ENCODE measurements at regions not wholly inside any gene's neighbourhood (a gene's known extent, or its start where the extent isn't known, plus 50 kb on each side); places are given as distances from the start of the nearest gene placed in this dataset.

DNA sequence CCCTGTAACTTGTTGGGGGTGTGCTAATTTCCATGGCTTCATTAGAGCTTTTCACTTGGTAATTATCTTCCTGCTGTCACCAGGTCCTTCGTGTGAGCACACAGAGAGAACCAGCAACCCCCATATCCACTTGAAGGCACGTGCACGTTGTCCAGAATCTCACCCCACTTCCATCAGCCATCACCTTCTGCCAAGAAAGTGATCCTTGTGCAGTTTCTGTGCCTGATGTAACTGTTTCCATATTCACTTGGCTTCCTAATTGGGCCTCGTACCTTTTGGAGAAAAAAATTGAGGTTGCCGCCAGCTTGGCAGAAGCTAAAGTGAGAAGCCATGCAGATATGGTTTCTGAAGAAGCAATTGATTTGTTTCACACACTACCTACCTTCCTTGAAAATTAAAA, 153.7 kb upstream of the TSHZ2 start:
- no peak for DNase-seq (ENCODE audit: low read depth)

DNA sequence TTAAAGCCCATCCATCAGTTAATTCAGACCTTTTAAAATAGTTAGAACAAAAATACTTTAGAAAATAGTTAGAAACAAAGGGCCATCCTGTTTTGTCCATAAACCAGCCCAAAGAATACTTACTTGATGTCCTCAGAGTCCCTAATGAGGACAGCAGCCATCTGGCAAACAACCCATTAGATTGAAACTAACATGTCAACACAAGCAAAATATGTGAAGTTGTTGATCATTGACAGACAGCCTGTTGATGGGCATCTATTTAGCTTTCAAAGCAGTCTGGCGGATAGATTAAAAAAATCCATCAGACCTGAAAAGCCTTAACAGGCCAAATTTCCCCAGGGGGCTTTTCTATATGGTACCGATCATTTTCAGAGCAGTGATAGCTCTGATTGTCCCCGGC, 154.2 kb upstream of the TSHZ2 start:
- no peak for DNase-seq (ENCODE audit: low read depth)

DNA sequence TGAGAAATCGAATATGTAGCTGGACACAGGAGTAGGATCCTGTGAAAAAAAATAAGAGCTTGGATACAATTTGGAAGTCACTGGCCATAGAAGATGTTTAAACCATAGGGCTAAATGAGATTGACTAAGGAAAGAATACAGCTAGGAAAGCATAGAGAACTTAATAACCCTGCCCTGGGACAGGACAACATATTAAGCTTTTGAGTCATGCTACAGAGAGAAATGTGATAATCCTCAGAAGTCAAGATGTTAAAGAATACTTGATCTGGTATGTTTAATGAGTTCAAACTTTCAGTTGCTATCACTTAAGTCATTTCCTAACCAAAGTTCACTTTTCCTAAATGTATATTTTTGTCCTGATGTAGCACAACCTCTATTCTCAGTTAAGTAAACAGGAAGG, 154.6 kb upstream of the TSHZ2 start:
- DNase-seq (ENCODE audit: low read depth), result no peak

DNA sequence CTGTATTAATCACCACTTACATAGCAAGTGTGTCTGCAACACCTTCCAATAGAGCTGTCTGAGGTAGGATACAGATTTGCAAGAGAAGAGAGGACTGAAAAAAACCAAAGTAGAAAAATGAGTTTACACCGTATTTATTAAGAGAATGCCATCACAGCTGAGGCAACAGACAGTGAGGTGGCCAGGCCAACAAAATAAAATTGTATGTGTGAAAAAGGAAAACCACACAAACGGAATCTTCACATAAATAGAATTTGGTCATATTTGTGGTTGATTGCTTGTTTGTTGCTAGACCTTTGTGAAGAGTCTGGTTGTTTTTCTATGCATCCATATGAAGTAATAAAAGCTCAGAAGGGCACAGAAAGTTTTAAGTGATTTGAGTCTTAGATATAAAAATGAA, 157.8 kb upstream of the TSHZ2 start:
- no peak for DNase-seq (ENCODE audit: low read depth)

DNA sequence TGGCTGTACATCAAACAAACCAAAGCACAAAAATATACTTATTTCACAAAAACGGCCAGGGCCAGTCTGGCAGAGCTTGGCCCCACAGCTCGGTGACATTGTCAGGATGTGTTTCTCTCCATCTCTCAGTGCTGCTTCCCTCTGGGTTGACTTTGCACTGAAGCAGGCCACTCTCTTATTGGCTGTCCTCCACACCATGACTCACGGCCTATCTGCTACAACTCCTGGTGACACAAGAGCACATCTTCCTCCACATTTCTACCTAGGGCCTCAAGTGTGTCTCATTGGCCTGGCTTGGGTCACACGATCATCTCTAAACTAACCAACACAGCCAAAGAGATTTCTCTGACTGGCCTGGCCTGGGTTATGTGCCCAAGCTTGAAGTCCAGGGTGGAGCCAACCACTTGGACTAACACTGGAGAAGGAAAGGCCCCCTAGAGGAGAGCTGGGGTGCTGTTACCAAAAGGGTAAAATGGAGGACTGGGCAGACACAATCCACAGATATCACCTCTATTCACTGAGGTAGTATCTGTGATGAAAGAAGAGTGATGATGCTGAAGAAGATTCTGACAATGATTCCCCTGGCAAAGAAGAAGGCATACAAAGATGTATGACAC, 159.8 kb upstream of the TSHZ2 start:
- no peak for DNase-seq (ENCODE audit: low read depth)

DNA sequence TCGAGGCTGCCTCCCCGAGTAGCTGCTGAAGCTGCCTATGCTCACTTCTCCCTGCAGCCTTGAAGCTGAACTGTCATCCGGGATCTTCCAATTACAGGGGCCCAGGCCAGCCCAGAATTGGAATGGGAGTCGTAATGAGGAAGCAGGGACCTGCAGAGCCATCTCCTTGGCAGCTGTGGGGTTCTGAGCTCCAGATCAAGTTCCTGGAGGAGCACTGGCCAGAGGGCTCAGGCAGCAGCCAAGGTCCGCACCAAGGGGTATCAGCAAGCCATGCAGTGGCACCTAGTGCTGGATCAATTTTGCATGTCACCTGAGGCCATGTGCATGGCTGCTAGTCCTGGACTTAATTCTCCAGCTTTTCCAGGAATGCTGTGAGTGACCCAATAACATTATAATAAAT, 163.2 kb upstream of the TSHZ2 start:
- DNase-seq (ENCODE audit: low read depth), result no peak

DNA sequence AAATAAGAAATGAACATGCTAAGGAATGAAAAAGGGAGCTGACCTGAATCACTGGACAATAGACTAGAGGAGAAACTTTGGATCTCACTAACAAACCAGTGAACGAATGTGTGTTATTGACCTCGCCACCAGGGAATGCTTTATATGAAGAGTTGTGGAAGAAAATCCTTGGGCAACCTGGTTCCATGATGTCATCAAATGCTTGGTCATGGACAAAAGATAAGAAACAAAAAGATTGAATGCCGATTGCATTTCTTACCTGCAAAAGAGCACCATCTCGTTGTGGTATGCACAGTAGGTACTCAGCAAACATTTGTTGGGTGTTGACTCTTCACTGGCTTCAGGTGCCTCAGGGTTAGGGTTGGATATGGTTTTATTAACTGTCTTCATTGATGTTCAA, 165.2 kb upstream of the TSHZ2 start:
- DNase-seq (ENCODE audit: low read depth), result no peak

DNA sequence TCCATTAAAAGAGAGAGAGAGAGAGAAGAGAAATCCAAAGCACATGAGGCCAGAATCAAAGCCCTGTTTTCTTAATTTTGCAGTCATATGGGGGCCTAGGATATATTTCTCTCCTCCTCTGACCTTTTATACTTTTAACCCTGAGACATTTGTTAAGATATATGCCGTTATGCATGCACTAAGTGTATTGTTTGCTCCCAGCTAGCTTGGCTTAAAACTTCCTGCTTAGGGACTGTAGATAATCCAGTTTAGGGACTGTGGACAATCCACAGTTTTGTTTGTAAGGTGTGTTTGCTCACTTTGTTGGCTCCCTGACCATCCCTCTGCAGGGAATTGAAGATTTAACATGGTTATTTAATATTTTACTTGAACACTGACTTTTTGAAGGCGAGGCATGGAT, 166.3 kb upstream of the TSHZ2 start:
- no peak for DNase-seq (ENCODE audit: low read depth)

DNA sequence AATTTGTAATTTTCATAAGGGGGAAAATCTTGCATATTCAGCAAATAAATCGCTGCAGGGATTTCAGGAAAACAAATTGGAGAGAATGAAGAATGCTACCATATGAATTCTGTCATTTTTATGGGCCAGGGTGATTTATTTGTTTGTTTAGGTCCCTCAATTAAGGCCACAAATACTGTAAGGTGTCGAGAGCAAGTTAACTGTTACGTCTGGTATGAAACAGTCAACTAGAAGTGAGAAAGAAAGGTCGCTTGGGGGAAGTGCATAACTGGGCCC, 166.9 kb upstream of the TSHZ2 start:
- no peak for DNase-seq (ENCODE audit: low read depth)

DNA sequence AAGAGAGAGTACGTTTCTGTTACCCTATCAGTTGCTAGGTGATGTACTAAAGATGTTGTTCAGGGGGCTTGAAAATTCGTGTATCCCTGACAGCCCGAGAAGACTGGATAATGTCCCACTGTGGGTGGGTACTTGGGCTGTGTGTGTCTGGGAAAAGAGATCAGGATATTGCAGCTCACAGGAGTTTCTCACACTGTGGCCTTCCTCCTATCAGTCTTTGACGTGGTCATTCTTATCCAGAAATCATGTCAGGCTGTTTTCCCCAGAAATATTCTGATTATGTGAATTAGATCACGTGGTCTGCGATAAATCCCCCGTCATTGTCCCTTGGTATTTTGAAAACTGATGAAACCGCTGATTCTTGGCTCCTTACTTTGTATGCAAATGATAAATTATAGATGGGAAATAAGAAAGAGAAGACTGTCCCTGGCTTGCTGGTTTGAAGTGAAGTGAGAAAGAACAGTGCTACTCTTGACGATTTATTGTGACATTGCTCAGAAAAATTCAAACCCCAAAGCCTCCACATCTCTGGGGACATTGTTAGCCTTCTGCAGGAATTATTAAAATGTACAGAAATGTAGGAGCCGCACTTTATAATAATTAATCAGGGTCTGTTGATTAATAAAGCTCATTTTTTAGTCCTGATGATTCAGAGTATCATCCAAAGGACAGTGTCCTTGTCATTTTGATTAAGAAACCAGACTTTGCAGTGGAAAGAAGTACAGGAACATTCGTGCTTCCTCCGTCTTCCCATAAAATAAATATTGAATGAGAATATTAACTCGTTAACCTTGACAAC, 167.5 kb upstream of the TSHZ2 start:
- no peak for DNase-seq (ENCODE audit: low read depth)

DNA sequence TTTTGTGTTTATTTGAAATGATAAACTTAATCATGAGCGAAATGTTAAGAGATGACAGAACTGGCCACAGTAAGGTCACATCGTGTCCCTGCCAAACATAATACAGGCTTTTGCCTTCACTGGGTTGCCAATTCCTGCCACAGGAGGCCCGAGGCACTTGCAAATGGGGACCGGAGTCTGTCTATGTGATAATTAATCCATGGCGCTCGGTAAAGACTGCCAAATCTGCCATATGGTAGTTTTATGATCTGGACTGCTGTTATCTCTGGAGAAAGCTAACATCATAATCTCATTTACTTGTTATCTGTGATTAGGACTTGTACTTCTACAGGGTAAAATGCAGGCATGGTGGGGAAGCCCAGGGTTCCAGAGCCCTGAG, 170.5 kb upstream of the TSHZ2 start:
- DNase-seq (ENCODE audit: low read depth), result no peak

DNA sequence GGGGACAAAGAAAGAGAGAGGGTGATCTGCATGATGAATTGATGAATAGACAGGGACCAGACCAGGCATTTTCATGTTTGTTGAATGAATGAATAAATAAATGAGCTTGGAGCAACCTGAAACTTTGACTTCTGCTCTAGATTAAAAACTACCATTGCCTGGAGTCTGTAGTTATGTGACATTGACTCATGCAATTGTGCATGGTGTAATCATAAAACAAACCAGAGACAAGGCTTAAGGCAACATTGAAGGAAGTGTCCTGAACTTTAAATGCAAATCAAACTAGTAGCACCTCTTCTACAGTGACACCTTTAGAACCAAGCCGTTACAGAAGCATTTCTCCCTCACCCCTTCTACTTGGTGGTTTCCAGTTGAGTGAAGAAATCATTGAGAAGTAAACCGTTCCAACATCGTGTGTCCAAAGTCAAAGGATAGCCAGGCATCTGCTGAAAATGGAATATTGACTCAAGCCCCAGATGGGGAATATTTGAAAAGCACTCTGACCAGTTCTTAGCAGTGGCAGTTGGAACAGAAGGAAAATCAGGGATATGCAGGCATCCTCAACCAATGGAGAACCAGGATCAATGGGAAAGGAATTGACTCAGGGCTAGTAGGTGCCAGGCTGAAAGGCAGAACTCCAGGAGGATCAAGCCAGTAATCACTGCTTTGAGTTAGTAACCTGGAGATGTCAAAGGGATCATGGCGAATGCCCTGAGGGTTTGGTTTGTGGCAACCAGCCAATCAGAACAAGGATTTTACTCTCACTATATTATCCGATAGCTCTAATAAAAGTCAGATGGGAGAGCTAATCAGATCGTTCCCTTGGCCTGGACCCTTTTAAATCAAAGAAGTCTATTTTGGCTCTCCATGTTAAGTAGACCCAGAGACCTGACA, 171.2 kb upstream of the TSHZ2 start:
- DNase-seq (ENCODE audit: low read depth), result no peak

DNA sequence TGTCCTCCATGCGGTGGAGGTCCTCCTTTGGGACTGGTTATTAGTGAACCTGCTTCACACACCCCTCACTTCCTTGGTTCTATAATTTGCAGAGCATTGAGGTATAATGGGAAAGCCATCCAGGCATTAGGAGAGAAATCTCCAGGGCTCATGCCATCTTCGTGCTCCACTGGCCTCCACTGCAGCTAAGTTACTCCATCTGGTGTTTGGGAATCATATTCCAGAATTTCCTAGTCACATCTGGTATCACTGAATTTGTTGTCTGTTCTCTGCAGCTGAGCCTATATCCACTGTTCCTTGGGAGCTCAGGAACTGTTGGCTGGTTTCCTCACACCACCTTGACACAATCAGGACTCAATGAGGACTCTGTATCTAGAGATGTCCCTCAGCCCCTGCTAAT, 173.0 kb upstream of the TSHZ2 start:
- no peak for DNase-seq (ENCODE audit: low read depth)

DNA sequence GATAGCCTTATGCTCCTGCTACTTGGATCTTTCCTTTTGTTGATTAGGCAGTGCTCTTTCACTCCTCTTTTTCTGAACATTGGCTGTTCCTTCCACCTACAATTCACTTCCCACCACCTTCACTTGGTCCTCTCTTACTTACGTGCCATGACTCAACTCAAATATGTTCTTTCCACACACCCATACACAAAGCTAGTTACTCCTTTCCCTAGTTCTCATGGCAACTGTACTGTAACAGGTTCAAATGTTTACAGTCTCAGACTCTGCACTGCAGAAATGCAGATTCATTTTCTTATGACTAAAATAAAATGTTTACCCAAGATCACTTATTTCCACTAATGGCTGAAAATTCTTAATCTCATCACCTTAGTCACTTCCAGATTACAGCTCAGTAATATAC, 174.0 kb upstream of the TSHZ2 start:
- DNase-seq (ENCODE audit: low read depth), result no peak

DNA sequence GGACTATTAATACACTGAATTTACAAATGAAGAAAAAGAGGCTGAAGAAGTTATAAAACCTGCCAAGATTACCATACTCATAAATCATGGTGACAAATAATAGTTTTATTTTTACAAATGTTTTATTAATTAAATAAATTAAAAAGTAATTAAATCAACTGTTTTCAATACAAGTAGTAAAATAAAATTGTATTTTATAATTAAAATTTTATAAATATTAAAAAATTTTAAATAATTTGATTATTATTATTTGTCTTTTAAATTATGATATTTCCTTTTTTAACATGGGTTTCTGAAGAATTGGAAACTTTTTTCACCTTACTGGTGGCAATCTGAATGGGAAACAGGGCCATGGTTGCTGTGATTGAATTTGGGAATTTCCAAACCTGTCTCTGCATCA, 177.3 kb upstream of the TSHZ2 start:
- DNase-seq (ENCODE audit: low read depth), result no peak

DNA sequence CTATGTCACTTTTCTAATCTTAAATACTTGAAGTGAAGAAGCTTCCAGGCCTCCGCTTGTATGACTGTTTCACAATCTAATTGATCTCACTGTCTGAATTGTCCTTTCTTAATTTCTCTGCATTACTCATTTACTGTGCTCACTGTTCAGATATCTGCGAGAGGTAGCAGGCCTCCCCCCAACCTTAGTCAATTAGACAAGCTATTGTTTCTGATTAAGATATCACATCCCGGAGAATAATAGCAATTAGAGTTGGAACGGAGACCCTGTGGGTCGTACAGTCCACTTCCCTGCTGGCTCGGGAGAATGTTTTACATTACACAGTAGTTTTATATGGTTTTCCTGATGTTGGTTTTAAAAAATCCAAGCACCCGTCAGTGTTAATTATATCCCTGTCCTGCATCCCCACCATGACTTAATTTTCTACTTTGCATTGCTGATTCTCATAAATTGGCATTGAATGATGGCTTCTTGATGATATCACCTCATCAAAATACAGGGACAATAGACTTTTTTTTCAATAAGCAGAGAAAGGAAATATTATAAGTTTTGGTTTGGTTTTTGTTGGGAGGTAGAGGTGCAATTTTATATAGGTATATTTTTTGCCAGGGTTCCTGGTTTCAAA, 178.7 kb upstream of the TSHZ2 start:
- no peak for DNase-seq (ENCODE audit: low read depth)

DNA sequence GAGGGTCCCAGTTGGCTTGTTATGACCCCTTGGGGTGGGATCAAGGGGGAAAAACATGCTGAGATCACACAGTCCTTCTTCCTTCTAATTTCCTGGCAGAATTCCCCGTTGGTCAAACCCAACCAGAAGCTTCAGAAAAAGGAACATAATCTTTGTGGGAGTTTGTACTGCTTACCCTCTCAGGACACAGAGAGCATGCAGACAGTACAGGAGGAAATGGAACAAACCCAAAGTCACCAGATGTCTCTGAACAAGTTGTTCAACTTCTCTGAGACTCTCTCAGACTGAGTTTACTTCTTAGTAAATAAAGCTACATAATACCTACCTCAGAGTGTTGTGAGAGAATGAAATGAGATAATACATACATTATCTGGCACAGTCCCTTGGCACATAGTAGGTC, 181.1 kb upstream of the TSHZ2 start:
- no peak for DNase-seq (ENCODE audit: low read depth)

DNA sequence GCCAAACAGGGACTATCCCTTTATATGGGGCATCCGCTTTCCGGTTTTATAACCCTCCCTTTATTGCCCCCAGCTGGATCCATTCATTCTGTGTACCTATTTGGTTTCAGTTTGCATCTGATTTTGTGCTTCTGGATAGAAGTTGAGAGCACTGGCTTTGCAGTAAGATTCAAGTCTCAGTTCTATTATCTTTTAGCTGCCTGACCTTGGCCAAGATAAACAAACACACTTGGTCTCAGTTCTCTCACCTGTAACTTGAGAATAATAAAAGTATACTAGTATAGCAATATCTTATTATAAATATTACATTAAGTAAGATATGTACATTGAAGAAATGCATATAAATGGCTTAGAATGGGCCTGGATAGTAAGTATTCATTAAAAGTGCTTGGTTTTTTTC, 182.4 kb upstream of the TSHZ2 start:
- DNase-seq (ENCODE audit: low read depth), result no peak

DNA sequence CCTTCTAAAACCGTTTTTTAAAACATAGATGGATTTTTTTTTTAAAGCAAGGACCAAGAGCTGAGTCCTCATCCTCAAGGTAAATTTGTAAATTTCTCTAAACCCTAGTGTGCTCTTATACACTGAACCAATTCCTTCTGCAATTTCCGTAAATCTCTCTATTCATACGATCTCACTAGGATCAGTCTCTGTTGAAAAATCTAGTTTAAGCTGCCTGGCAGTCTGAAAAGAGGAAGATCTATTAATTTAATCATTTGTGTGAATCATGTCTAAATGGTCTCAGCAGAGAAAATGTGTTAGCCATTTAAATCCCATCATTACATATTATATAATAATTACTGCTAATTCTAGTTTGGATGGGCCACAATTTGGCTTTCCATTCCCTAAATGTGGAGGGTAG, 184.2 kb upstream of the TSHZ2 start:
- no peak for DNase-seq (ENCODE audit: low read depth)

DNA sequence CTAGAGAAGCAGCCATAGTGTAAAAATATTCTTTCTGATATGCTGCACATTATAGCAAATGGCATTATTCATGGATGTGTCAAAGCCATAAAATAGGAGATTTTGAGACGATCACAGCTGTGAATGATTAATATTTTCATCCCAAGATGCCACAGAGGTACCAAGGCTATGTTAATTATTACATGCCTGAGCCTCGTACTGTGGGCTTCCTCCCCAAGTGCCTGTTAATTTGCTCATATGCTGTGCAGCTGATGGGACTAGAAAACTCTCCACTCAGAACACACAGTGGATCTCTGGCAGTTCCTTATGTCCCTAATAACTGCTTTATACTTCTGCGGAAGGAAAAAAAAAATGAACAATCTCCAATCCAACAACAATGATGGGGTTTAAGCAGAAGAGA, 184.9 kb upstream of the TSHZ2 start:
- DNase-seq (ENCODE audit: low read depth), result no peak

DNA sequence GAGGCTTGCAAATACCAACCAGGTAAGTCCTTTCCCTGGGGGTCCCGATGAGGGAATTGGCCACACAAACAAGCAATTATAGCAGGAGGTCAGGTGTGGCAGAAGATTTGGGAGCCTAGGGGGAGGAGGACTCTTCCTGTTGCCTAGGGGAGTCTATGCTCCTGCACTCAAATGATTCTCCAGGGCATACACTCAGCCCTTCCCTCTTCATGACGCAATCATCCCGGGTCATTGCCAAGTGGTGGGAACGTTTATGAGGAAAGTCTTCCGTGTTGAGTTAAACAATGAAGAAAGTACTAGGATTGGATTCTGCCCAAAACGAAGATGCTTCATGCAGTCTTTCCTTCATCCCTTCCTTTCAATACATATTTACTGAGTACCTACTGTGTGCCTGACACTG, 186.5 kb upstream of the TSHZ2 start:
- no peak for DNase-seq (ENCODE audit: low read depth)

DNA sequence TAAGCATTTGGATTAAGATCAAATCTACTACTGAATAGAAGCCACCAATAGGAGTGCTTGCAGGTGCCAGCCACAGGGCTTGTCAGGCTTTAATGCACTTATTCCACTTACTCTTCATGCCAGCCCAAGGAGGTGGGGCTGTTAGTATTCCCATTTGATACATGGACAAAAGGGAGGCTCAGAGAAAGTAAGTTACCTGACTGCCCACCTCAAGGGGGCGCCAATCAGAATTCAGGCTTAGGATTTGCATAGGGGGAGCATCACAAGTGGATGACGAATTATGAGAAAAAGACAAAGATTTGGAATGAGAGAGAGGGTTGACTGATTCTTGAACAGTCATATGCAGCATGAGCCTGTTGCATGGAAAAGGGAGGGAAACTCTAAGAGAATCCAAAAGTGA, 188.4 kb upstream of the TSHZ2 start:
- peak; percentile 0 for DNase-seq (ENCODE audit: low read depth)

DNA sequence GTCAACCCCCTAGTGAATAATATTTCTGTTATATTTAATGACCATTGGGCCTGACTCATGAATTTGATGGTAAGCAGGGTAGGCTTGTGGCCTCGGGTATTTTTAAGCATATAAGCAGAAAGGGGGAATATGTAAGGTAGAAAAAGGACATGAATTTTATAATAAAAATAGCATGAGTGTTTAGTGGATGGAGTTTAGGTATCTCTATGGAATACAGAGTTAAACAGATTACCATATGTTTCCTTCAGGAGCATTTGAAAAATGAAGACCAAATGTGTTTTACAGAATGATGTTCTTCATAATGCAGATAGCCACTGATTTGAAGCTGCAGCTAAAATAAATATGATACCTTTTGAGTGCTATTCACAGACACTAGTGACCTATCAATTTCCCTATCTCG, 191.7 kb upstream of the TSHZ2 start:
- no peak for DNase-seq (ENCODE audit: low read depth)

Data from EH (cell line).